BLaER1 (cell line): ENCODE measurements at regions not wholly inside any gene's neighbourhood (a gene's known extent, or its start where the extent isn't known, plus 50 kb on each side); places are given as distances from the start of the nearest gene placed in this dataset.

ENCODE experiments used
- H3K27ac ChIP-seq: shearing (Covaris generic); formaldehyde crosslinking; 2 replicates; pipeline ENCODE4 v1.8.1; 2022
- H3K27me3 ChIP-seq: shearing (Covaris generic); formaldehyde crosslinking; 2 replicates; pipeline ENCODE4 v1.8.1; 2022
- H3K36me3 ChIP-seq: shearing (Covaris generic); formaldehyde crosslinking; 2 replicates; pipeline ENCODE4 v1.8.1; 2022
- H3K4me1 ChIP-seq: shearing (Covaris generic); formaldehyde crosslinking; 2 replicates; pipeline ENCODE4 v1.8.1; 2022
- H3K4me2 ChIP-seq: shearing (Covaris generic); formaldehyde crosslinking; 2 replicates; pipeline ENCODE4 v1.8.1; 2022
- H3K4me3 ChIP-seq: shearing (Covaris generic); formaldehyde crosslinking; 2 replicates; pipeline ENCODE4 v1.8.1; 2022
- H3K9ac ChIP-seq: shearing (Covaris generic); formaldehyde crosslinking; 2 replicates; pipeline ENCODE4 v1.8.1; 2022
- H3K9me3 ChIP-seq: shearing (Covaris generic); formaldehyde crosslinking; 2 replicates; pipeline ENCODE4 v1.8.1; 2022
- H4K20me1 ChIP-seq: shearing (Covaris generic); formaldehyde crosslinking; 2 replicates; pipeline ENCODE4 v1.8.1; 2022
- Cebpa-rat ChIP-seq: shearing (Covaris generic); IDR thresholded peaks from 2 replicates; pipeline ENCODE4 v1.8.1; 2022

DNA sequence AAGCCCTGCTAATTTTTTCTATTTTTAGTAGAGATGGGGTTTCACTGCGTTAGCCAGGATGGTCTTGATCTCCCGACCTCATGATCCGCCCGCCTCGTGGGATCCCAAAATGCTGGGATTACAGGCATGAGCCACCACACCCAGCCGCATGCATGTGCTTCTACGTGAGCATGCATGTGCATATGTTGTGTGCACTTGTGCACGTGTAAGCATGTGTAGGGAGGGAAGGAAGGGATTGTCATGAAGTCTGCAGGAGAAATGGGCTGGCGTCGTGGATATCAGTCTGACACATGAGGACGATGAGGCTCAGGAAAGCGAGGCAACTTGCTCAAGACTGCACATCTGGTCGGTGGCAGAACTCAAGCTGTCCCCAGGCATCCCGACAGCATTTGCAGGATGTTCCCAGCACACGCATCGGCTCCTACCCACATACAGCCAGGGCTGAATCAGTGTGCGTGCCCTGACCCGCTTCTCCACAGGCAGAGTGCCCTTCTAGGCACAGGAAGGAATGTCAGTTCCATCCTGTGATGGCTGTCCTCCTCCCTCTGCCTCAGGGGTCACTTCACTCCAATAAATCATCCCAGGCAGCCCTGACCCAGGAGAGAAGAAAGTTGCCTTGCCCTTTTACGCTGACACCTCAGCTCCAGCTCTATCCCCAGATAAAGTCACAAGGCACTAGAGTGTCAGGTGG is 49.9 kb upstream of the SLC14A2 start:
- Histone ChIP-seq H3K4me3 (no peak overlapping the region), H3K9me3 (no peaks in the 10 kb centered on the region), H3K27ac (no peak overlapping the region), H3K9ac (no peak overlapping the region), H3K36me3 (no peaks in the 10 kb centered on the region), H3K4me2 (no peak overlapping the region), H3K4me1 (no peaks in the 10 kb centered on the region), H3K27me3 (no peaks in the 10 kb centered on the region), H4K20me1 (no peaks in the 10 kb centered on the region)
- no peak for TF ChIP-seq Cebpa-rat
